GM12878 (cell line): ENCODE measurements at regions not wholly inside any gene's neighbourhood (a gene's known extent, or its start where the extent isn't known, plus 50 kb on each side); places are given as distances from the start of the nearest gene placed in this dataset.
A peak's percentile ranks its signal among the peaks of the same experiment; 100 is the strongest.

Experiments
- ATAC-seq: fragments of 200-7000 bp; cut with Tn5 transposase; 3 replicates; pipeline ENCODE4 v1.9.1; 2020; ENCODE audit warnings: mild to moderate bottlenecking, moderate library complexity
- BruUV-seq: library from RNA; stranded (reverse); fragments of 400-500 nt; replicated peaks from 2 replicates; lab custom pipeline; 2021; lab: Mats Ljungman, UMichigan
- CTCF ChIA-PET: fragments of 300-600 bp; sonication (Branson Sonifier 250); formaldehyde crosslinking; extraction: SDS; loops from one replicate; lab custom pipeline; 2021; ENCODE audit warnings: inconsistent platforms; lab: Yijun Ruan, JAX
- POLR2A ChIA-PET: fragments of 350-600 bp; formaldehyde crosslinking; extraction: SDS; loops from one replicate; lab custom pipeline; 2021; ENCODE audit warnings: inconsistent platforms; lab: Charles Lee
- RAD21 ChIA-PET: fragments of 300-600 bp; sonication (Branson Sonifier 250); formaldehyde crosslinking; loops from one replicate; lab custom pipeline; 2023; ENCODE audit warnings: antibody characterized with exemption; ENCODE audit not compliant: unreplicated experiment; lab: Charles Lee
- SMC1A ChIA-PET: fragments of 300-600 bp; sonication (Branson Sonifier 250); formaldehyde crosslinking; loops from one replicate; lab custom pipeline; 2023; ENCODE audit not compliant: unreplicated experiment, uncharacterized antibody; lab: Charles Lee
- DNase-seq: peaks from one replicate; pipeline ENCODE4 v3.0.0-alpha.2; 2011; ENCODE audit warnings: low read depth, low spot score
- FAIRE-seq: peaks from 3 replicates; lab custom pipeline; 2011; peaks lifted over from hg19 to GRCh38; lab: Jason Lieb, UNC
- H2AFZ ChIP-seq: 2 replicates; pipeline ENCODE4 v1.6.0; 2011; ENCODE audit warnings: low read depth, low read length, control low read depth; ENCODE audit not compliant: control insufficient read depth
- H3K27ac ChIP-seq: 2 replicates; pipeline ENCODE4 v1.5.1; 2011; ENCODE audit warnings: control low read depth; ENCODE audit not compliant: control insufficient read depth, insufficient read depth
- H3K27me3 ChIP-seq, 2 experiments: replicated peaks in 1 of 2; 2 replicates each; pipeline versions ENCODE4 v1.6.0 to v1.6.1; 2011; ENCODE audit warnings: low read length in 1 of 2; ENCODE audit not compliant: control insufficient read depth in 2 of 2, insufficient read depth in 2 of 2
- H3K36me3 ChIP-seq, 2 experiments: 2 replicates each; pipeline ENCODE4 v1.5.1; 2011; ENCODE audit warnings: low read length in 1 of 2; ENCODE audit not compliant: control insufficient read depth in 2 of 2, insufficient read depth in 2 of 2
- H3K4me1 ChIP-seq: 2 replicates; pipeline ENCODE4 v1.6.1; 2011; ENCODE audit warnings: mild to moderate bottlenecking, low read length, moderate library complexity, mixed read lengths; ENCODE audit not compliant: control insufficient read depth, insufficient read depth
- H3K4me2 ChIP-seq: 2 replicates; pipeline ENCODE4 v1.6.0; 2011; ENCODE audit warnings: control low read depth; ENCODE audit not compliant: control insufficient read depth, insufficient read depth
- H3K4me3 ChIP-seq: fragments of 200-600 bp; sonication (generic); 2 replicates; pipeline ENCODE4 v1.5.1; 2016
- H3K79me2 ChIP-seq: 2 replicates; pipeline ENCODE4 v1.6.0; 2011; ENCODE audit warnings: low read length; ENCODE audit not compliant: control insufficient read depth, insufficient read depth
- H3K9ac ChIP-seq: 2 replicates; pipeline ENCODE4 v1.8.0; 2011; ENCODE audit warnings: low read length, control low read depth, mixed read lengths; ENCODE audit not compliant: control insufficient read depth, insufficient read depth
- H3K9me3 ChIP-seq: replicated peaks from 3 replicates; pipeline ENCODE4 v1.5.1; 2011; ENCODE audit warnings: mild to moderate bottlenecking, low read length; ENCODE audit not compliant: control insufficient read depth, insufficient read depth
- H4K20me1 ChIP-seq: 2 replicates; pipeline ENCODE4 v1.6.0; 2011; ENCODE audit not compliant: control insufficient read depth, insufficient read depth
- CBX5 ChIP-seq: sonication (generic); IDR thresholded peaks from 2 replicates; pipeline ENCODE4 v1.6.1; 2016; ENCODE audit warnings: low read depth, moderate library complexity, mild to moderate bottlenecking, inconsistent platforms
- RAD21 ChIP-seq: IDR thresholded peaks from 2 replicates; pipeline ENCODE4 v1.6.1; 2011; ENCODE audit warnings: mild to moderate bottlenecking, low read depth, low read length, moderate library complexity; ENCODE audit not compliant: insufficient read depth
- WRNIP1 ChIP-seq: IDR thresholded peaks from 2 replicates; pipeline ENCODE4 v1.6.1; 2011; ENCODE audit warnings: low read depth, low read length, improper control_type of control experiment, borderline replicate concordance
- ZBTB40 ChIP-seq: fragments of 450-650 bp; IDR thresholded peaks from 2 replicates; pipeline ENCODE4 v1.6.1; 2016; ENCODE audit warnings: mild to moderate bottlenecking, moderate library complexity, borderline replicate concordance
- WGBS: methylation state at CpG from one replicate; pipeline ENCODE4 v1.1.6; 2016; ENCODE audit warnings: low lambda C conversion rate; ENCODE audit not compliant: insufficient replicate concordance, insufficient coverage; ENCODE audit errors: missing lambda C conversion rate; 5-methylcytosine and 5-hydroxymethylcytosine counted together
- in situ Hi-C: fragments of 300-500 bp; cut with MboI; formaldehyde crosslinking; loops from 9 replicates; pipeline ENCODE4 v1.14.3; 2018; ENCODE audit warnings: mixed read lengths
- intact Hi-C: fragments of 100-400 bp; cut with micrococcal nuclease; formaldehyde crosslinking; loops from one replicate; pipeline ENCODE4 v1.14.2; 2022; ENCODE audit not compliant: unreplicated experiment

DNA sequence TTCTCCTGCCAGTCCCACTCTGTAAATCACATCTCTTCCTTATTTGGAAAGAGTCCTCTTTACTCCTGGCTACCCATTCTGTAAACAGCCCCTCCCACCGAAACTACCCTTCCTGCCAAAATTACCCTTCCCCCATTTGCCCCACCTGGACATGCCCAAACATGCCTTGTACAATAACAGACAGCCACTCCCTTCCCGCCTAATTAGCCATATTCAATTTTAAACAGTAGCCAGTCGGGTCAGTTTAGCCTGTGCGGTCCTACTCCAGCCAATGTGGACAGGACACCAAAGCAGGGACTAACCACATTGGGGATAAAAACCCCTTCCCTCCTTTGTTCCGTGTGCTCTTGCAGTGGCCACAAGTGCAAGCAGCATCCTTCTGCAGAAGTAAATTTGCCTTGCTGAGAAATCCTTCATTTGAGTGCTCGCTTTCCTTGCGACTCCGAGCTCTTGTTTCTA is 56.3 kb upstream of the MAP10 start:
- POLR2A ChIA-PET: no interaction called here
- BruUV-seq: no TSS peak
- in situ Hi-C loops: no loop called here

GRCh38 chr1:232751393-232752140 is 53.6 kb upstream of the MAP10 start:
- SMC1A ChIA-PET: interaction anchor here (0.6 kb wide), 1 partner anchor 66 kb away, joined by 3 read pairs; no protein-coding TSS in a partner anchor
- Histone ChIP-seq H3K27ac (no peak overlapping the region), H3K4me1 (no peaks in the 10 kb centered on the region), H3K4me2 (no peak overlapping the region), H3K79me2 (no peaks in the 10 kb centered on the region), H3K36me3 (no peaks in the 10 kb centered on the region), H2AFZ (no peak overlapping the region), H3K9ac (no peak overlapping the region), H4K20me1 (no peaks in the 10 kb centered on the region), H3K9me3 (peaks cover 3% of the 10 kb centered on the region; the same call in 2 of the 3 replicates), H3K4me3 (no peak overlapping the region), H3K27me3 (no peaks in the 10 kb centered on the region)
- 26% methylated on average over 7 of the region's 7 CpGs for WGBS
- ATAC-seq (no peak), DNase-seq (no peak), FAIRE-seq (no peak)
- BruUV-seq: no TSS peak
- RAD21 ChIA-PET: no interaction called here
- TF ChIP-seq ZBTB40 (no peak), RAD21 (no peak)
- POLR2A ChIA-PET: no interaction called here
- in situ Hi-C loops (no loop called here), intact Hi-C loops (no loop called here)
- CTCF ChIA-PET: no interaction called here

More for the DNA sequence above, 56.3 kb upstream of the MAP10 start:
- WGBS: 60% methylated on average over 8 of the region's 8 CpGs
- ChIA-PET SMC1A (interaction anchor here (0.5 kb wide), 1 partner anchor 216 kb away, joined by 3 read pairs; no protein-coding TSS in a partner anchor), CTCF (no interaction called here), RAD21 (no interaction called here)
- no peak for ATAC-seq
- H3K36me3 ChIP-seq: no peaks in the 10 kb centered on the region
- no peaks in the 10 kb centered on the region for H4K20me1 ChIP-seq
- no peaks in the 10 kb centered on the region for H3K4me1 ChIP-seq
- DNase-seq: no peak
- no peaks in the 10 kb centered on the region for H3K79me2 ChIP-seq
- no peak overlapping the region for H3K4me2 ChIP-seq
- no peaks in the 10 kb centered on the region for H3K27me3 ChIP-seq
- no peak overlapping the region for H3K27ac ChIP-seq
- H3K9me3 ChIP-seq: peaks cover 3% of the 10 kb centered on the region; the same call in 2 of the 3 replicates
- H3K4me3 ChIP-seq: no peak overlapping the region
- no peak overlapping the region for H2AFZ ChIP-seq
- no peak for FAIRE-seq
- intact Hi-C loops: no loop called here
- TF ChIP-seq WRNIP1 (no peak), CBX5 (peak; percentile 72; the same call in 1 of the 2 replicates)
- no peak overlapping the region for H3K9ac ChIP-seq
